IMR-90 (cell line): ENCODE measurements at regions not wholly inside any gene's neighbourhood (a gene's known extent, or its start where the extent isn't known, plus 50 kb on each side); places are given as distances from the start of the nearest gene placed in this dataset.
"Not testable (repeated sequence)": the region's sequence is repeated elsewhere in the genome, so short reads cannot be mapped to it uniquely, and the experiment has no call there.

ENCODE experiments used
- ATAC-seq: fragments of 200-7000 bp; cut with Tn5 transposase; 2 replicates; pipeline ENCODE4 v1.9.1; 2020; ENCODE audit warnings: low read depth, mild to moderate bottlenecking, moderate library complexity
- BruUV-seq: library from RNA; stranded (reverse); fragments of 400-500 nt; replicated peaks from 2 replicates; lab custom pipeline; 2021; lab: Mats Ljungman, UMichigan
- CTCF ChIA-PET: fragments of 300-600 bp; formaldehyde crosslinking; extraction: SDS; loops from one replicate; lab custom pipeline; 2021; ENCODE audit warnings: antibody characterized with exemption; lab: Yijun Ruan, JAX
- POLR2A ChIA-PET: fragments of 300-600 bp; sonication (Branson Sonifier 250); formaldehyde crosslinking; loops from one replicate; lab custom pipeline; 2022; ENCODE audit warnings: antibody characterized with exemption; ENCODE audit not compliant: unreplicated experiment; lab: Charles Lee
- DNase-seq: peaks from one replicate; pipeline ENCODE4 v3.0.0; 2013
- H2AFZ ChIP-seq: replicated peaks from 2 replicates; pipeline ENCODE3; 2013; ENCODE audit warnings: low read length, mild to moderate bottlenecking; ENCODE audit not compliant: poor library complexity
- H2AK5ac ChIP-seq: 2 replicates; pipeline ENCODE4 v1.6.1; 2013; ENCODE audit warnings: low read depth, low read length, inconsistent platforms
- H2AK9ac ChIP-seq: replicated peaks from 2 replicates; pipeline ENCODE3; 2013; ENCODE audit warnings: mild to moderate bottlenecking, low read depth, low read length, moderate library complexity; ENCODE audit not compliant: poor library complexity
- H2BK120ac ChIP-seq: 2 replicates; pipeline ENCODE4 v1.6.1; 2013; ENCODE audit warnings: low read depth, low read length, inconsistent platforms
- H2BK15ac ChIP-seq: 3 replicates; pipeline ENCODE4 v1.6.1; 2013; ENCODE audit warnings: low read depth, low read length, inconsistent platforms
- H2BK20ac ChIP-seq: 2 replicates; pipeline ENCODE4 v1.6.1; 2013; ENCODE audit warnings: low read depth, mild to moderate bottlenecking, inconsistent platforms, low read length, moderate library complexity
- H2BK5ac ChIP-seq: 2 replicates; pipeline ENCODE4 v1.6.1; 2013; ENCODE audit warnings: mild to moderate bottlenecking, low read depth, low read length, inconsistent platforms; ENCODE audit not compliant: poor library complexity, severe bottlenecking
- H3K14ac ChIP-seq: replicated peaks from 2 replicates; pipeline ENCODE4 v1.6.1; 2013; ENCODE audit warnings: low read depth, low read length, inconsistent platforms
- H3K18ac ChIP-seq: 2 replicates; pipeline ENCODE4 v1.6.1; 2013; ENCODE audit warnings: low read depth, low read length, control low read depth
- H3K23ac ChIP-seq: 2 replicates; pipeline ENCODE4 v1.6.1; 2013; ENCODE audit warnings: low read depth, low read length, inconsistent platforms
- H3K27ac ChIP-seq: 2 replicates; pipeline ENCODE4 v1.5.1; 2013; ENCODE audit warnings: mild to moderate bottlenecking, control low read depth, low read length; ENCODE audit not compliant: insufficient read depth
- H3K27me3 ChIP-seq: 2 replicates; pipeline ENCODE4 v1.6.1; 2013; ENCODE audit warnings: low read length; ENCODE audit not compliant: control insufficient read depth, insufficient read depth
- H3K36me3 ChIP-seq: 2 replicates; pipeline ENCODE4 v1.6.1; 2013; ENCODE audit warnings: low read length, mixed read lengths; ENCODE audit not compliant: control insufficient read depth, insufficient read depth
- H3K4ac ChIP-seq: 2 replicates; pipeline ENCODE4 v1.6.1; 2013; ENCODE audit warnings: low read depth, low read length, inconsistent platforms
- H3K4me1 ChIP-seq: 2 replicates; pipeline ENCODE4 v1.6.1; 2013; ENCODE audit warnings: low read length, mixed read lengths; ENCODE audit not compliant: control insufficient read depth, insufficient read depth
- H3K4me2 ChIP-seq: 2 replicates; pipeline ENCODE4 v1.6.1; 2013; ENCODE audit warnings: low read depth, mild to moderate bottlenecking, control low read depth, low read length, moderate library complexity
- H3K4me3 ChIP-seq: 2 replicates; pipeline ENCODE4 v1.5.1; 2013; ENCODE audit warnings: low read depth, mild to moderate bottlenecking, control low read depth, low read length, moderate library complexity; ENCODE audit not compliant: insufficient read depth
- H3K56ac ChIP-seq: 2 replicates; pipeline ENCODE4 v1.6.1; 2013; ENCODE audit warnings: low read length, inconsistent platforms; ENCODE audit not compliant: insufficient read depth; ENCODE audit errors: extremely low read depth
- H3K79me1 ChIP-seq, 2 experiments: 2 replicates each; pipeline ENCODE4 v1.6.1; 2013; ENCODE audit warnings: low read length in 2 of 2, inconsistent platforms in 1 of 2, low read depth in 1 of 2
- H3K9ac ChIP-seq: 2 replicates; pipeline ENCODE4 v1.6.1; 2013; ENCODE audit warnings: low read depth, low read length, control low read depth
- H3K9me1 ChIP-seq: 2 replicates; pipeline ENCODE4 v1.6.1; 2013; ENCODE audit warnings: low read length, inconsistent platforms; ENCODE audit not compliant: insufficient read depth
- H3K9me3 ChIP-seq: 2 replicates; pipeline ENCODE4 v1.6.1; 2013; ENCODE audit warnings: low read length; ENCODE audit not compliant: control insufficient read depth, insufficient read depth
- H4K20me1 ChIP-seq: 2 replicates; pipeline ENCODE4 v1.6.1; 2013; ENCODE audit warnings: low read length, inconsistent platforms; ENCODE audit not compliant: insufficient read depth
- H4K5ac ChIP-seq: 2 replicates; pipeline ENCODE4 v1.6.1; 2013; ENCODE audit warnings: mild to moderate bottlenecking, low read depth, low read length, control low read depth
- H4K8ac ChIP-seq, 2 experiments: 2 replicates each; pipeline ENCODE4 v1.6.1; 2013; ENCODE audit warnings: low read depth in 2 of 2, low read length in 2 of 2, control low read depth in 1 of 2, inconsistent platforms in 1 of 2
- H4K91ac ChIP-seq: 2 replicates; pipeline ENCODE4 v1.6.1; 2013; ENCODE audit warnings: low read depth, low read length, inconsistent platforms; ENCODE audit not compliant: insufficient read depth
- WGBS, 2 experiments: methylation state at CpG; one replicate each; pipeline versions ENCODE4 v1.1.5 to v1.1.7; 2013; ENCODE audit warnings: missing lambda C conversion rate in 2 of 2; ENCODE audit not compliant: insufficient read length in 1 of 2; ENCODE audit errors: extremely low coverage in 2 of 2; 5-methylcytosine and 5-hydroxymethylcytosine counted together
- dilution Hi-C: fragments of 300-500 bp; cut with HindIII; formaldehyde crosslinking; loops from one replicate; pipeline ENCODE4 v1.14.3; 2018; ENCODE audit warnings: low sequenced_read_pairs; ENCODE audit not compliant: unreplicated experiment
- in situ Hi-C: fragments of 300-500 bp; cut with MboI; formaldehyde crosslinking; loops from 3 replicates; pipeline ENCODE4 v1.14.3; 2019; ENCODE audit warnings: low sequenced_read_pairs, inconsistent platforms, mixed read lengths
- intact Hi-C: fragments of 100-400 bp; cut with micrococcal nuclease; formaldehyde crosslinking; loops from 2 replicates; pipeline ENCODE4 v1.10.0; 2022

- H2AFZ ChIP-seq, H2AK9ac ChIP-seq, CTCF ChIA-PET, H3K27me3 ChIP-seq, H2BK15ac ChIP-seq, dilution Hi-C loops, H4K5ac ChIP-seq, H2BK120ac ChIP-seq, POLR2A ChIA-PET, H3K56ac ChIP-seq, H2BK20ac ChIP-seq, H3K18ac ChIP-seq, H4K91ac ChIP-seq, H4K20me1 ChIP-seq, H3K9me3 ChIP-seq, H3K4ac ChIP-seq, H3K4me1 ChIP-seq, DNase-seq, H3K27ac ChIP-seq, intact Hi-C loops, H3K23ac ChIP-seq, H3K4me2 ChIP-seq, in situ Hi-C loops, H3K14ac ChIP-seq, H2AK5ac ChIP-seq, H3K9me1 ChIP-seq, H4K8ac ChIP-seq, BruUV-seq, H3K9ac ChIP-seq, H3K4me3 ChIP-seq, ATAC-seq, H3K36me3 ChIP-seq, H2BK5ac ChIP-seq, H3K79me1 ChIP-seq: not testable (repeated sequence)
- 93% methylated on average over 2 of the region's 7 CpGs; no CpG with 5 or more reads in 1 of the 2 experiments for WGBS, 2 experiments
These were observed 128.5 kb upstream of the AHI1 start for GRCh38 chr6:135626001-135626400.
